Fibroblast of lung (primary cell): ENCODE measurements at regions not wholly inside any gene's neighbourhood (a gene's known extent, or its start where the extent isn't known, plus 50 kb on each side); places are given as distances from the start of the nearest gene placed in this dataset.

Experiments
- CTCF ChIP-seq, 2 donors: IDR thresholded peaks in 1 of 2; conservative IDR thresholded peaks in 1 of 2; 1 replicate in 1 of 2; 2 replicates in 1 of 2; pipeline ENCODE4 v1.5.1; 2011 to 2012; ENCODE audit warnings: low read length in 2 of 2, control low read depth in 1 of 2, inconsistent platforms in 1 of 2, low read depth in 1 of 2, mild to moderate bottlenecking in 1 of 2
- EZH2 ChIP-seq: IDR thresholded peaks from 2 replicates; pipeline ENCODE4 v1.5.1; 2012; ENCODE audit warnings: low read length, control low read depth, mild to moderate bottlenecking; ENCODE audit errors: missing control alignments

DNA sequence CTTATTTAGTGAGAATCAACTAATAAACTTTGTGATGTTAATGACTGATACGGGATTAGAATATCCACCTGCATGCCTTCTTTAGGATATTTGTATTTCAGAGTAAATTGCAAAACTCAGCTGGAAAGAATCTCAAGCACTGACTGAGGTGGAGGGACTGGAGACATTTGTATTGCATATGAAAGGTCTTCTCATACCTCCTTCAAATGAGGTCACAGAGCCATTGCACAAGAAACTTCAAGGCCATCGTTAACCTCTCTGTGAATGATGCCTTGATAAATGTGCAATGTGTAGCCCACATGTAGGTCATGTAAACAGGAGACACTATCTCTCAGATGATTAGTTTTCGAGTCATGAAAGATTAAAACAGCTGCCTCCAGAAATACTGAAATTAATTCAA, 531.7 kb upstream of the PLXNA2 start:
- TF ChIP-seq CTCF (conservative IDR thresholded peaks at IDR 0.05 in 1 of 2, IDR thresholded peaks at IDR 0.05 in 1 of 2; ENCODE audit: low read depth in 1 of 2, low read length in 2 of 2) = no peak
- TF ChIP-seq EZH2 = no peak
